Femur (tissue), 1 donor: ENCODE measurements at regions not wholly inside any gene's neighbourhood (a gene's known extent, or its start where the extent isn't known, plus 50 kb on each side); places are given as distances from the start of the nearest gene placed in this dataset.

Experiments used
- DNase-seq: peaks from one replicate; pipeline ENCODE4 v3.0.0-alpha.2; 2017

GRCh38 chr6:9507136-9507895 is 907.6 kb downstream of the TFAP2A start:
- DNase-seq = no peak

GRCh38 chr6:9504191-9504590 is 910.7 kb downstream of the TFAP2A start:
- no peak for DNase-seq

GRCh38 chr6:9503111-9503761 is 911.6 kb downstream of the TFAP2A start:
- no peak for DNase-seq

GRCh38 chr6:9499709-9500108 is 915.2 kb downstream of the TFAP2A start:
- DNase-seq = no peak

- no peak for DNase-seq
These were observed 918.0 kb downstream of the TFAP2A start for GRCh38 chr6:9496837-9497236.

GRCh38 chr6:9494864-9495263 is 920.0 kb downstream of the TFAP2A start:
- no peak for DNase-seq

- DNase-seq = no peak
These were observed 922.1 kb downstream of the TFAP2A start for GRCh38 chr6:9492790-9493189.

- DNase-seq = no peak
These were observed 927.7 kb downstream of the TFAP2A start for GRCh38 chr6:9487128-9487527.

- DNase-seq = no peak
These were observed 928.9 kb downstream of the TFAP2A start for GRCh38 chr6:9485992-9486391.

GRCh38 chr6:9484686-9485085 is 930.2 kb downstream of the TFAP2A start:
- no peak for DNase-seq

- DNase-seq = no peak
These were observed 930.8 kb downstream of the TFAP2A start for GRCh38 chr6:9484091-9484490.

GRCh38 chr6:9482030-9482738 is 932.7 kb downstream of the TFAP2A start:
- DNase-seq = no peak

GRCh38 chr6:9481292-9482029 is 933.4 kb downstream of the TFAP2A start:
- DNase-seq = no peak

GRCh38 chr6:9468277-9468676 is 946.6 kb downstream of the TFAP2A start:
- no peak for DNase-seq

GRCh38 chr6:9467741-9468140 is 947.1 kb downstream of the TFAP2A start:
- DNase-seq = no peak

- no peak for DNase-seq
These were observed 950.3 kb downstream of the TFAP2A start for GRCh38 chr6:9464583-9464982.

- DNase-seq = no peak
These were observed 951.6 kb downstream of the TFAP2A start for GRCh38 chr6:9463311-9463710.

GRCh38 chr6:9461188-9461587 is 953.7 kb downstream of the TFAP2A start:
- no peak for DNase-seq

- DNase-seq = no peak
These were observed 956.5 kb downstream of the TFAP2A start for GRCh38 chr6:9458424-9458823.

GRCh38 chr6:9455864-9456658 is 958.8 kb downstream of the TFAP2A start:
- DNase-seq = no peak

- no peak for DNase-seq
These were observed 975.1 kb downstream of the TFAP2A start for GRCh38 chr6:9439621-9440330.

- no peak for DNase-seq
These were observed 977.0 kb downstream of the TFAP2A start for GRCh38 chr6:9437836-9438235.
